Limb (tissue), 2 donors: ENCODE measurements at regions not wholly inside any gene's neighbourhood (a gene's known extent, or its start where the extent isn't known, plus 50 kb on each side); places are given as distances from the start of the nearest gene placed in this dataset.
"Not testable (repeated sequence)": the region's sequence is repeated elsewhere in the genome, so short reads cannot be mapped to it uniquely, and the experiment has no call there.

Experiments
- DNase-seq, 2 donors: peaks; one replicate each; pipeline ENCODE4 v3.0.0-alpha.2; 2016; ENCODE audit errors: extremely low spot score in 2 of 2

DNA sequence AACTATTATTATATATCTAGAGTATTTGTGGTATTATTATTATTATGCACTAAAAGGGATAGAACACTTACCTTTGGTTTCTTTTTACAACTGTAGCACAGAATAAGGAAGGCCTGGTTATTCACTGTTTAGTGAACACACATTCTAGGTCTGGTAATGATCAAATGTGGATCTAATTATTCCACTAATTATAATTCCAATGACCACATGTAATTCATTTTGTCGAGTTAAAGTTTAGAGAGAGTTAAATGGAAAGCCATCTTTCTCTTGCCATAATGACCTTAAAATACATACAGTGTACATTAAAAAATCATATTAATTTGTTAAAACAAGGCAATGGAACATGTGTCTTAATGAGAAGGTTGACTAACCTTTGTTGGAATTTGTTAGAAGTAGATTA lies 147.8 kb downstream of the SEM1 start:
- no peak for DNase-seq

DNA sequence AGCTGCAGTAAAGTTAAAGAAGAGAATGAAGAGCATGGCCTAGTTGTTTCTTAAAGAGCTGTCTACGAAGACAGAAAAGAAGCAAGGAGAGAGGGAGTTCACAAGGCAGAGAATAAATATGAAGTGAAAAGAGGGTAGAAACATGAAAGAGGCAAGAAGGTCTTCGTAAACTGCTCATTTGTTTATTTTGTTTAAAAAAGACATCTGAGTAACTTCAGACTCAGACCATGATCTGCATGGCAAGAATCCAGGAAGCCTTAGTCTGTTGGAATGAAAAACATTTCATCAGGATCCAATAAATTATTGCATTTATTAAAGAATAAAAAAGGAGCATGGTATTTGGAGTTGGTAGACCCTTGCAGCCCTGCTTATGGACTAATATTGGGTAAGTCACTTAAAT lies 151.1 kb downstream of the SEM1 start:
- no peak for DNase-seq

DNA sequence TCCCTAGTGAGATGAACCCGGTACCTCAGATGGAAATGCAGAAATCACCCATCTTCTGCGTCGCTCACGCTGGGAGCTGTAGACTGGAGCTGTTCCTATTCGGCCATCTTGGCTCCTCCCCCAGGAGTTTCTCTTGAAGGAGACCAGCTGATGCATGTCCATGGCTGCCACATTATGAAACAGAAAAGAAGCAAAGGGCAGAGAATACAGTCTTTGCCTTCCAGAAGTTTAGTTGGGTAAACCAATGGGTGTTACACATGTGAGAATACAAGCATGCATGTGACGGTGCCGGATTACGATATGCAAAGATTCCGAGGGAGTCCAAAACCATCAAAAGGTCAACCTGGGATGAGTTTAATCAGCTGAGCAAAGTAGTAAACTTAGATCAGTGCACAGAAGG lies 151.6 kb downstream of the SEM1 start:
- DNase-seq = no peak

DNA sequence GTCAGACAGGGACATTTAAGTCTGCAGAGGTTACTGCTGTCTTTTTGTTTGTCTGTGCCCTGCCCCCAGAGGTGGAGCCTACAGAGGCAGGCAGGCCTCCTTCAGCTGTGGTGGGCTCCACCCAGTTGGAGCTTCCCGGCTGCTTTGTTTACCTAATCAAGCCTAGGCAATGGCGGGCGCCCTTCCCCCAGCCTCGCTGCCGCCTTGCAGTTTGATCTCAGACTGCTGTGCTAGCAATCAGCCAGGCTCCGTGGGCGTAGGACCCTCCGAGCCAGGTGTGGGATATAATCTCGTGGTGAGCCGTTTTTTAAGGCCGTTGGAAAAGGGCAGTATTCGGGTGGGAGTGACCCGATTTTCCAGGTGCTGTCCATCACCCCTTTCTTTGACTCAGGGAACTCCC lies 152.0 kb downstream of the SEM1 start:
- not testable (repeated sequence) for DNase-seq

- DNase-seq = no peak
Observed at GRCh38 chr7:96548664-96549063, 161.0 kb downstream of the SEM1 start.

- DNase-seq = no peak
Observed at GRCh38 chr7:96547371-96547811, 162.3 kb downstream of the SEM1 start.

- DNase-seq = no peak
Observed at GRCh38 chr7:96546426-96546825, 163.2 kb downstream of the SEM1 start.

- DNase-seq = no peak
Observed at GRCh38 chr7:96539471-96539870, 170.2 kb downstream of the SEM1 start.

- DNase-seq = no peak
Observed at GRCh38 chr7:96538632-96539031, 171.0 kb downstream of the SEM1 start.

DNA sequence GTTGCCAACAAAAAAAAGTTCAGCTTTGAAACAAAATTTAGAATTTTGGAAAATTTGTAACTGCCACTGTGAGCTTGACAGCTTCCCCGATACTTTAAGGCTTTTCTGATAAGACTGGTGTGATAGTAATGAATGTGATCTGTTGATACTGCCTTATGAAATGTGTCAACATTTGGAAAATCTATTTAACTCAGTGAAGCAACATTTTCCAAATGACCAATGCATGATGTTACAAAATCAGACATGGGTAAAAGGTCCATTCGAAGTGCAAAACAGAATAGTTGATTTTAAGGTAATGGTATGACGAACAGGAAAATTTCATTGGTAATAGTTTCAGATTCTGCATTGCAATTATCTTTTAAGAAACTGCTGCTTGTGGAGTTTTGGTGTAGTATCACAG lies 175.4 kb downstream of the SEM1 start:
- DNase-seq = no peak

GRCh38 chr7:96532428-96532935 lies 177.2 kb downstream of the SEM1 start:
- DNase-seq = no peak

DNA sequence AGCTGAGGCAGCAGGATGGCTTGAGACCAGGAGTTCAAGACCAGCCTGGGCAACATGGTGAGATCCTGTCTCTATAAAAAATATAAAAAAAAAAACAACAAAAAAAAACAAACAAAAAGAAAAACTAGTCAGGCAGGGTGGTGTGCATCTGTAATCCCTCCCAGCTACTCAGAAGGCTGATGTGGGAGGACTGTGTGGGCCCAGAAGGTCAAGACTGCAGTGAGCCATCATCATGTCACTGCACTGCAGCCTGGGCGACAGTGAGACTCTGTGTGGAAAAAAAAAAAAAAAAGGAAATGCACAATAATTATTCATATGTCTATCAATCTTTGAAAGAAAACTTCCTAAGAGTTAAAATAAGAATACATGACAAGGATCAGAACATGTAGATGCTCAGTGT lies 178.3 kb downstream of the SEM1 start:
- DNase-seq = no peak

GRCh38 chr7:96530786-96531185 lies 178.9 kb downstream of the SEM1 start:
- DNase-seq = no peak

DNA sequence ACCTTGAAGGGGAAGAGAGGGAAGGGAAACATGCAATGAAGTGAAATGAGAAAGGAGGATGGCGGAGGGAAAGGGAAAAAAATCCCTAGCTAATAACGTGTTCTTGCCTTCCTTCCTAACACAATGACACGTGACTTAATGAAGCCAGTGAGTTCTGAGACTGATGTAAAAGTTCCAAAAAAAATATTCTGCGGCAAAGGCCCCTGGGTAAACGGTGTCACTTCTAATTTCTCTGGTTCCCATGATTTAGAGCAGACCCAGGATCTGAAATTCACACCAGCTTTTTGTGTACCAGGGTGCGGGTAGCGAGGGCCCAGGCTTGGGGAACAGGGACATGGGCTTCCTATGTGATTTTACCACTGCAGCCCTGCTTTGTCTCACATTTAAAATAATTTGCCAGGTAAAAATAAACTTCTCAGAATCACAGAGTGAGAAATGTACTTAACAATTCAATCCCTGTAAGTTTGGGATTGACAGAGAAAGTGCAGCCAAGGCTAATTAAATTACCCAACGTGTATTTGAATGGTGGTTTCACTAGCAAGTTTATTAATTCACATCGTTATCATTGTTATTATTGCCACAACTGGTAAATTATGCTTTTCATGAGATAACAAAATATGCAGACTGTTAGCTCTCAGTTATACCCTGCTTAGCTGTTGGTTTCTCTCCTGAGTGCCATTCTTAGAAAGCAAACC lies 182.4 kb downstream of the SEM1 start:
- DNase-seq = no peak

- no peak for DNase-seq
Observed at GRCh38 chr7:96526496-96526895, 183.2 kb downstream of the SEM1 start.

DNA sequence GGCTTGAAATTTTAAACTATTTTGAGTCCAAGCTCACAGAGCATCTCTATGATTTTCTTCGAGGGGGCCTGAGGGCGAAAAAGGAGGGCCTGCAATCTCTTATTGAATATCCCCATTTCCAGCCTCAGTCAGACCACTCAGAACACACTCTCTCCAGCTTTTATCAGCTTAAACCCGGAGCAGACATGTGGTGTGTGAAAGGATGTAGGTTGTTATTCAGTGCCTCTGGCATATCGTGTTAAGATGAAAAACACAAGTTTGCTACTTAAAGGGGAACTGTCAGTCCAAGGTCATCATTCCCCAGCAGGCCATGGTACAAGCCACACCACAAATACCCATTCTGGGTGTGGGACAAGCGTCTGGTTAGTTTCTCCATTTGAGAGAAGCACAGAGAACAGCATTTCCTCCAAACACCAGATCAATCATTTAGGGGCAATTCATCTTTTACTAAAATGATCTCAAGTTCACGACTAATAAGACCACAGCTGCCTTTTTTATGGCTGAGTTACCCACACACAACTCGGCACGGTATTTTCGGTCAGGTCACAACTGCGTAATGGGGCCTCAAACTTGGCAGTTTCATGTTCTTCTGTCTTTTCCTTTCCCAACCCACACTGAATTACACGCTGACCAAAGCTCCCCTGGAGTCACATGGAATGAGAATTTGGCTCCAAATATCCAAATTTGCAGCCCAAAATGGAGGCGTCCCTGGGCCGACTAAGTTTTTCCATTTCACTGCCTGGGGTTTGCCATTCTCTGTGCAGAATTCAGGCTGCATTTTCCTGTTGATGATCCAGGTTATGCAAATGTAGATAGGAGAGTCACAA lies 188.4 kb downstream of the SEM1 start:
- peak; percentile 29 to 62 for DNase-seq

- peak in 1 of 2 donors; percentile 27 for DNase-seq
Observed at GRCh38 chr7:96508371-96508770, 186.5 kb upstream of the SLC25A13 start.

DNA sequence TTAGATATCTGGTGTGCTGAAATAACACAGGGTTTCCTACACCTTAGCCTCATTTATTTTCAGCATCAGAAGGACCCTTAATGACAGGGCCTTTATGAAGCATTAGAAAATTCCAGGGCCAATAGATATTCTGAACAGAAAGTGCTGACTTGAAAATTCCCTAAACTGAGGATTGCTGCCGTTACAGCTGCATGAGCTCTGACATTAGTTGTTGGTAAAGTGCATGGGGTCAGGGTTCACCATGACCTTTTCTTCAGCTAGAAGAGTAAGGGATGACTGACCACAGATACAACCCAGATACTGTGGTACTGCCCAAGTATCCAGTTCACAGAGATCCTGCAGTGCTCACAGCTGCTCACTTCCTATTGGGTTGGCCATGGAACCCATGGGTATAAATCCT lies 181.7 kb upstream of the SLC25A13 start:
- DNase-seq = no peak

DNA sequence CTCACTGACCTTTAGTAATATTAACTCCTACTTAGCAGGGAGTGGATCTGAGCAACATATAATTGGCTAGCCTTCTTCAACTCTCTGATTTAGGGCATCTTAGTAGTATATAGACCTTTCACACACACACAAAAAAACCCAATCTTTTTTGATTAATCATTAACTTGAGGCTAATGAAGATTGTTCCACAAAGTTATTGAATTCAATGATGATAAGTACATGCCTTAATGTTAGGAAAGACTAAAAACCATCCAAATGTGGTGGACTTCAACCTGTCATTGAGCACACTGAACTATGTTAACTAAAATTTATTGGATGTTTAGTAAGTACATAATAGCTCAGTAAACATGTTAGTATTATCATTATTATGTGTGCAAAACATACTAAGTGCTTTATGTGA lies 179.4 kb upstream of the SLC25A13 start:
- DNase-seq = no peak

- DNase-seq = no peak
Observed at GRCh38 chr7:96499532-96499931, 177.6 kb upstream of the SLC25A13 start.

DNA sequence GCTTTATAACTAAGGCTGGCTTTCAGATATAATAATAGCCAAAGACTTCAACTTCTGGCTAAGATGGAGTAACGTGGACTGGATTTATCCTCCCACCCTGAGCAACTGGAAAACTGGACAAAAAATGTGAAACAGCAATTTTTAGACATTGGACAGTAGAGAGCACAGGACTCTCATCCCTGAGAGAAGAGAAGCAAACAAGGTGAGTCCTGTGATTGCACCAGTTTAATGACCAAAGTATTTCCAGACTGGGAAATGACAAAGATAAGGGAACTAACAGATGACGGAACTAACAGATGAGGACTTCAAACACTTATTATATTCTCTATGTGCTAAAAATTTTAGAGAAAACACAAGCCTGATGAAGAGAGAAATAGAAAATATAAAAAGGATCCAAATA lies 175.7 kb upstream of the SLC25A13 start:
- no peak for DNase-seq

GRCh38 chr7:96495751-96496216 lies 173.9 kb upstream of the SLC25A13 start:
- no peak for DNase-seq

GRCh38 chr7:96486681-96487080 lies 164.8 kb upstream of the SLC25A13 start:
- DNase-seq = no peak
